Type B pancreatic cell (in vitro differentiated cells): ENCODE measurements at regions not wholly inside any gene's neighbourhood (a gene's known extent, or its start where the extent isn't known, plus 50 kb on each side); places are given as distances from the start of the nearest gene placed in this dataset.

Experiments used
- DNase-seq: peaks from one replicate; pipeline ENCODE4 v3.0.0; 2021; ENCODE audit warnings: mixed read lengths; ENCODE audit not compliant: unreplicated experiment; ENCODE audit errors: extremely low spot score
- H3K27ac Mint-ChIP-seq: 2 replicates; pipeline ENCODE4 v1.8.0; 2021; ENCODE audit warnings: mild to moderate bottlenecking, mixed read lengths
- H3K27me3 Mint-ChIP-seq: 2 replicates; pipeline ENCODE4 v1.8.0; 2021; ENCODE audit warnings: mixed read lengths
- H3K36me3 Mint-ChIP-seq: 2 replicates; pipeline ENCODE4 v1.8.0; 2021; ENCODE audit warnings: mixed read lengths
- H3K4me1 Mint-ChIP-seq: one replicate; pipeline ENCODE4 v1.8.0; 2021; ENCODE audit warnings: mixed read lengths; ENCODE audit not compliant: unreplicated experiment
- H3K4me3 Mint-ChIP-seq: 2 replicates; pipeline ENCODE4 v1.8.0; 2021; ENCODE audit warnings: mild to moderate bottlenecking, mixed read lengths
- H3K9me3 Mint-ChIP-seq: 2 replicates; pipeline ENCODE4 v1.8.0; 2021; ENCODE audit warnings: mixed read lengths
- TF ChIP-seq, protein P1 (sequence below): fragments of 200-600 bp; sonication (generic); conservative IDR thresholded peaks from 2 replicates; pipeline ENCODE4 v1.5.0; 2021; ENCODE audit warnings: antibody characterized with exemption, mild to moderate bottlenecking

DNA sequence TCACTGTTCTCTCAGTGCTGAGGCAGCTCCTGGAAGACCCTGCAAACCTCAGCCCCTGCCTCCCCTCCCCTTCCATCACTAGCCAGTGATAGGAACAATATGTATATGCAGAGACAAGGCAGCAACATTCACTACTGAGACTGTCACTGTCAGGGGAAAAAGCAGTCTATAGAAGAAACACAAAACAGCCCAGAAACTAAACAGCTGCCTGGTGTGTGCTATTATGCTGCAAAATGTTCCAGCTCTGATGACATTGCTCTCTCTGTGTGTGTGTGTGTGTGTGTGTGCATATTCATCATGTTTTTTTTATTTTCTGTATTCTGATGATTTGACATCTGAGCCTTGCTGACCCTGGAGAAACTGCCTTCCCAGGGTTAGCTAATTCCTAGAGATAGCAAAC is 147.2 kb downstream of the SPATA18 start:
- DNase-seq, result no peak
- Mint-ChIP-seq H3K36me3 (no peaks in the 10 kb centered on the region), H3K27ac (no peak overlapping the region), H3K9me3 (peaks cover 4% of the 10 kb centered on the region), H3K4me1 (peaks cover 27% of the 10 kb centered on the region), H3K27me3 (no peaks in the 10 kb centered on the region), H3K4me3 (no peak overlapping the region)
- TF ChIP-seq, protein P1, sequence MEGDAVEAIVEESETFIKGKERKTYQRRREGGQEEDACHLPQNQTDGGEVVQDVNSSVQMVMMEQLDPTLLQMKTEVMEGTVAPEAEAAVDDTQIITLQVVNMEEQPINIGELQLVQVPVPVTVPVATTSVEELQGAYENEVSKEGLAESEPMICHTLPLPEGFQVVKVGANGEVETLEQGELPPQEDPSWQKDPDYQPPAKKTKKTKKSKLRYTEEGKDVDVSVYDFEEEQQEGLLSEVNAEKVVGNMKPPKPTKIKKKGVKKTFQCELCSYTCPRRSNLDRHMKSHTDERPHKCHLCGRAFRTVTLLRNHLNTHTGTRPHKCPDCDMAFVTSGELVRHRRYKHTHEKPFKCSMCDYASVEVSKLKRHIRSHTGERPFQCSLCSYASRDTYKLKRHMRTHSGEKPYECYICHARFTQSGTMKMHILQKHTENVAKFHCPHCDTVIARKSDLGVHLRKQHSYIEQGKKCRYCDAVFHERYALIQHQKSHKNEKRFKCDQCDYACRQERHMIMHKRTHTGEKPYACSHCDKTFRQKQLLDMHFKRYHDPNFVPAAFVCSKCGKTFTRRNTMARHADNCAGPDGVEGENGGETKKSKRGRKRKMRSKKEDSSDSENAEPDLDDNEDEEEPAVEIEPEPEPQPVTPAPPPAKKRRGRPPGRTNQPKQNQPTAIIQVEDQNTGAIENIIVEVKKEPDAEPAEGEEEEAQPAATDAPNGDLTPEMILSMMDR, result no peak

- peaks cover 27% of the 10 kb centered on the region for H3K4me1 Mint-ChIP-seq
- H3K27me3 Mint-ChIP-seq, result no peaks in the 10 kb centered on the region
- H3K4me3 Mint-ChIP-seq, result no peak overlapping the region
- TF ChIP-seq, protein P1, result no peak
- no peaks in the 10 kb centered on the region for H3K36me3 Mint-ChIP-seq
- no peak overlapping the region for H3K27ac Mint-ChIP-seq
- no peak for DNase-seq
- peaks cover 4% of the 10 kb centered on the region for H3K9me3 Mint-ChIP-seq
Observed at GRCh38 chr4:52199574-52200338, 148.7 kb downstream of the SPATA18 start.

- Mint-ChIP-seq H3K4me3 (no peak overlapping the region), H3K27me3 (no peaks in the 10 kb centered on the region), H3K27ac (no peak overlapping the region), H3K9me3 (peaks cover 4% of the 10 kb centered on the region), H3K4me1 (peaks cover 27% of the 10 kb centered on the region), H3K36me3 (no peaks in the 10 kb centered on the region)
- no peak for DNase-seq
- TF ChIP-seq, protein P1, result no peak
Observed at GRCh38 chr4:52200339-52200725, 149.2 kb downstream of the SPATA18 start.

GRCh38 chr4:52201715-52202114 is 150.6 kb downstream of the SPATA18 start:
- no peak for DNase-seq
- H3K36me3 Mint-ChIP-seq, result no peaks in the 10 kb centered on the region
- peaks cover 4% of the 10 kb centered on the region for H3K9me3 Mint-ChIP-seq
- H3K4me1 Mint-ChIP-seq, result peaks cover 25% of the 10 kb centered on the region
- H3K27me3 Mint-ChIP-seq, result no peaks in the 10 kb centered on the region
- TF ChIP-seq, protein P1, result no peak
- no peak overlapping the region for H3K4me3 Mint-ChIP-seq
- H3K27ac Mint-ChIP-seq, result no peak overlapping the region

DNA sequence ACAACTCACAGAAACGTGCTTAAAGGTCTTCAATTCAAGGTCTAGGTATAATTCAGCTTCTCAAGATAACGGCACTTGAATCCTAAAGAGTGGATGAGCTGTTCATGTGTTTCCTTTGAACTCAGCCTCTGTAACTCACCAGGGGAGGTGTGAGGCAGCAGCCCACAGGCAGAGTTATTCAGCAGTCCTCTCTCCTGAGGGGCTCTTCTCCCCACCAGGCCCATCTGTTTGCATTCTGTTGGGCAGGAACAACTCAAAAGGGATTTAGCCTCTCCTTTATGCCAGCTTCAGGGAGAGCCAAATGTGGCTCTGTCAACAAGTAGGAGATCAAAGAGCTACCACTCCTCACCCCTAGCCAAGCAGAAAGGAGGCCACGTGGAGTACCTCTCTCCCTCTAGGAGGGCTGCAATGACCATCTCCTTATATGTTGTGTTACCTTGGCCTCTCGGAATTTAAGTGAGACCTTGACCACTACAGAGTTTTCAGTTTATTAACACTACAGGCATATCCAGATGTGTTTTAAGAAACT is 151.2 kb downstream of the SPATA18 start:
- Mint-ChIP-seq H3K27ac (no peak overlapping the region), H3K36me3 (no peaks in the 10 kb centered on the region), H3K4me3 (no peak overlapping the region), H3K9me3 (peaks cover 4% of the 10 kb centered on the region), H3K4me1 (peaks cover 21% of the 10 kb centered on the region), H3K27me3 (no peaks in the 10 kb centered on the region)
- TF ChIP-seq, protein P1, result no peak
- no peak for DNase-seq
